K562 (cell line): ENCODE measurements at regions not wholly inside any gene's neighbourhood (a gene's known extent, or its start where the extent isn't known, plus 50 kb on each side); places are given as distances from the start of the nearest gene placed in this dataset.

Experiments used
- EGR1 ChIP-seq: fragments of 450-650 bp; conservative IDR thresholded peaks from 2 replicates; pipeline ENCODE4 v1.6.1; 2017; ENCODE audit warnings: mild to moderate bottlenecking
- FOXA3 ChIP-seq, 2 experiments: fragments of 450-650 bp in 1 of 2; sonication (generic) in 1 of 2; formaldehyde crosslinking; IDR thresholded peaks in 1 of 2; conservative IDR thresholded peaks in 1 of 2; 2 replicates each; pipeline versions ENCODE4 v1.4.0 to v1.8.0; 2020 to 2022; ENCODE audit warnings: mild to moderate bottlenecking in 2 of 2, missing genetic modification reagents in 1 of 2
- GTF2E2 ChIP-seq: fragments of 200-800 bp; sonication (Bioruptor generic); IDR thresholded peaks from 2 replicates; pipeline ENCODE4 v1.6.1; 2016; ENCODE audit warnings: missing genetic modification characterization, missing compliant biosample characterization
- ILF3 ChIP-seq: fragments of 450-650 bp; IDR thresholded peaks from 2 replicates; pipeline ENCODE4 v1.6.1; 2018; ENCODE audit warnings: antibody characterized with exemption, mild to moderate bottlenecking, moderate library complexity, borderline replicate concordance
- NCOR1 ChIP-seq: fragments of 450-650 bp; IDR thresholded peaks from 2 replicates; pipeline ENCODE4 v1.6.1; 2016; ENCODE audit warnings: mild to moderate bottlenecking, moderate library complexity
- NR2C2 ChIP-seq, 2 experiments: fragments of 200-800 bp in 1 of 2; sonication (Bioruptor generic) in 1 of 2; sonication (generic) in 1 of 2; formaldehyde crosslinking in 1 of 2; IDR thresholded peaks; 2 replicates each; pipeline versions ENCODE4 v1.6.1 to v1.8.0; 2016 to 2022; ENCODE audit warnings: mild to moderate bottlenecking in 1 of 2, missing compliant biosample characterization in 1 of 2, missing genetic modification characterization in 1 of 2, missing genetic modification reagents in 1 of 2
- NRF1 ChIP-seq, 2 experiments: fragments of 450-650 bp; IDR thresholded peaks in 1 of 2; conservative IDR thresholded peaks in 1 of 2; 2 replicates each; pipeline ENCODE4 v1.6.1; 2014; ENCODE audit warnings: mild to moderate bottlenecking in 2 of 2
- RB1 ChIP-seq: fragments of 450-650 bp; IDR thresholded peaks from 2 replicates; pipeline ENCODE4 v1.6.1; 2017; ENCODE audit warnings: low read depth, mild to moderate bottlenecking
- SAFB2 ChIP-seq: fragments of 200-400 bp; formaldehyde crosslinking; IDR thresholded peaks from 2 replicates; pipeline ENCODE4 v1.6.1; 2018; ENCODE audit warnings: borderline replicate concordance, low read length, low read depth, moderate library complexity; ENCODE audit not compliant: severe bottlenecking
- SMC3 ChIP-seq: conservative IDR thresholded peaks from 2 replicates; pipeline ENCODE4 v1.6.1; 2011; ENCODE audit warnings: low read depth, low read length, improper control_type of control experiment; ENCODE audit not compliant: insufficient read depth
- SRSF9 ChIP-seq: fragments of 200-400 bp; formaldehyde crosslinking; IDR thresholded peaks from 2 replicates; pipeline ENCODE4 v1.6.1; 2017; ENCODE audit warnings: low read depth, low read length, borderline replicate concordance
- SUPT5H ChIP-seq: fragments of 450-650 bp; IDR thresholded peaks from 2 replicates; pipeline ENCODE4 v1.6.1; 2016
- ZFPM2 ChIP-seq: fragments of 250-450 bp; sonication (Bioruptor Pico); IDR thresholded peaks from 2 replicates; pipeline ENCODE4 v1.5.1; 2022; ENCODE audit warnings: mild to moderate bottlenecking
- ZNF165 ChIP-seq: fragments of 250-450 bp; sonication (Bioruptor Pico); IDR thresholded peaks from 2 replicates; pipeline ENCODE4 v1.4.0; 2020; ENCODE audit warnings: borderline replicate concordance
- ZNF518B ChIP-seq: fragments of 250-450 bp; sonication (Bioruptor Pico); IDR thresholded peaks from 2 replicates; pipeline ENCODE4 v1.5.0; 2021; ENCODE audit warnings: mild to moderate bottlenecking, moderate library complexity
- ZNF668 ChIP-seq: fragments of 250-450 bp; sonication (Bioruptor Pico); IDR thresholded peaks from 2 replicates; pipeline ENCODE4 v1.8.0; 2022; ENCODE audit warnings: mild to moderate bottlenecking, inconsistent platforms
- TF ChIP-seq, protein P1 (sequence below): fragments of 450-650 bp; formaldehyde crosslinking; IDR thresholded peaks from 2 replicates; pipeline ENCODE4 v1.4.0; 2022; ENCODE audit warnings: missing genetic modification characterization
- TF ChIP-seq, protein P2 (sequence below): fragments of 450-650 bp; IDR thresholded peaks from 2 replicates; pipeline ENCODE4 v1.6.1; 2016
- TF ChIP-seq, protein P3 (sequence below): fragments of 450-650 bp; conservative IDR thresholded peaks from 2 replicates; pipeline ENCODE4 v1.6.1; 2016; ENCODE audit warnings: missing genetic modification characterization, low read depth, mild to moderate bottlenecking, missing compliant biosample characterization, moderate library complexity
- TF ChIP-seq, protein P4 (sequence below): fragments of 250-450 bp; sonication (Bioruptor Pico); IDR thresholded peaks from 2 replicates; pipeline ENCODE4 v1.5.1; 2021; ENCODE audit warnings: mild to moderate bottlenecking

GRCh38 chr10:5284311-5285057, 80.3 kb upstream of the UCN3 start (continued):
- TF ChIP-seq ZFPM2 (CRISPR knock-in tag) = no peak
- no peak for TF ChIP-seq ILF3
- TF ChIP-seq, protein P1, sequence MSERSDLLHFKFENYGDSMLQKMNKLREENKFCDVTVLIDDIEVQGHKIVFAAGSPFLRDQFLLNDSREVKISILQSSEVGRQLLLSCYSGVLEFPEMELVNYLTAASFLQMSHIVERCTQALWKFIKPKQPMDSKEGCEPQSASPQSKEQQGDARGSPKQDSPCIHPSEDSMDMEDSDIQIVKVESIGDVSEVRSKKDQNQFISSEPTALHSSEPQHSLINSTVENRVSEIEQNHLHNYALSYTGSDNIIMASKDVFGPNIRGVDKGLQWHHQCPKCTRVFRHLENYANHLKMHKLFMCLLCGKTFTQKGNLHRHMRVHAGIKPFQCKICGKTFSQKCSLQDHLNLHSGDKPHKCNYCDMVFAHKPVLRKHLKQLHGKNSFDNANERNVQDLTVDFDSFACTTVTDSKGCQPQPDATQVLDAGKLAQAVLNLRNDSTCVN (CRISPR knock-in tag) = no peak
- no peak for TF ChIP-seq ZNF518B (CRISPR knock-in tag)
- TF ChIP-seq ZNF165 (CRISPR knock-in tag) = no peak
- no peak for TF ChIP-seq FOXA3 (CRISPR knock-in tag; conservative IDR thresholded peaks at IDR 0.05 in 1 of 2, IDR thresholded peaks at IDR 0.05 in 1 of 2)
- TF ChIP-seq NR2C2 (CRISPR knock-in tag; IDR thresholded peaks at IDR 0.05) = no peak
- peak; percentile 71 for TF ChIP-seq NR2C2 (tag; IDR thresholded peaks at IDR 0.05)
- TF ChIP-seq SAFB2 = no peak
- TF ChIP-seq SRSF9 = no peak
- TF ChIP-seq ZNF668 (CRISPR knock-in tag) = no peak
- TF ChIP-seq SUPT5H = no peak
- TF ChIP-seq RB1 = no peak
- TF ChIP-seq, protein P2, sequence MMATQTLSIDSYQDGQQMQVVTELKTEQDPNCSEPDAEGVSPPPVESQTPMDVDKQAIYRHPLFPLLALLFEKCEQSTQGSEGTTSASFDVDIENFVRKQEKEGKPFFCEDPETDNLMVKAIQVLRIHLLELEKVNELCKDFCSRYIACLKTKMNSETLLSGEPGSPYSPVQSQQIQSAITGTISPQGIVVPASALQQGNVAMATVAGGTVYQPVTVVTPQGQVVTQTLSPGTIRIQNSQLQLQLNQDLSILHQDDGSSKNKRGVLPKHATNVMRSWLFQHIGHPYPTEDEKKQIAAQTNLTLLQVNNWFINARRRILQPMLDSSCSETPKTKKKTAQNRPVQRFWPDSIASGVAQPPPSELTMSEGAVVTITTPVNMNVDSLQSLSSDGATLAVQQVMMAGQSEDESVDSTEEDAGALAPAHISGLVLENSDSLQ = peak; percentile 56
- peak; percentile 35; the same call in 1 of the 2 replicates for TF ChIP-seq NCOR1
- no peak for TF ChIP-seq EGR1
- TF ChIP-seq, protein P3, sequence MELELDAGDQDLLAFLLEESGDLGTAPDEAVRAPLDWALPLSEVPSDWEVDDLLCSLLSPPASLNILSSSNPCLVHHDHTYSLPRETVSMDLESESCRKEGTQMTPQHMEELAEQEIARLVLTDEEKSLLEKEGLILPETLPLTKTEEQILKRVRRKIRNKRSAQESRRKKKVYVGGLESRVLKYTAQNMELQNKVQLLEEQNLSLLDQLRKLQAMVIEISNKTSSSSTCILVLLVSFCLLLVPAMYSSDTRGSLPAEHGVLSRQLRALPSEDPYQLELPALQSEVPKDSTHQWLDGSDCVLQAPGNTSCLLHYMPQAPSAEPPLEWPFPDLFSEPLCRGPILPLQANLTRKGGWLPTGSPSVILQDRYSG (tag) = peak; percentile 65; the same call in 1 of the 2 replicates
- TF ChIP-seq, protein P4, sequence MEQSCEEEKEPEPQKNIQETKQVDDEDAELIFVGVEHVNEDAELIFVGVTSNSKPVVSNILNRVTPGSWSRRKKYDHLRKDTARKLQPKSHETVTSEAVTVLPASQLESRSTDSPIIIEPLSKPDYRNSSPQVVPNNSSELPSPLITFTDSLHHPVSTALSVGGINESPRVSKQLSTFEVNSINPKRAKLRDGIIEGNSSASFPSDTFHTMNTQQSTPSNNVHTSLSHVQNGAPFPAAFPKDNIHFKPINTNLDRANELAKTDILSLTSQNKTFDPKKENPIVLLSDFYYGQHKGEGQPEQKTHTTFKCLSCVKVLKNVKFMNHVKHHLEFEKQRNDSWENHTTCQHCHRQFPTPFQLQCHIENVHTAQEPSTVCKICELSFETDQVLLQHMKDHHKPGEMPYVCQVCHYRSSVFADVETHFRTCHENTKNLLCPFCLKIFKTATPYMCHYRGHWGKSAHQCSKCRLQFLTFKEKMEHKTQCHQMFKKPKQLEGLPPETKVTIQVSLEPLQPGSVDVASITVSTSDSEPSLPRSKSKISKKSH = no peak
- no peak for TF ChIP-seq GTF2E2 (tag)
- TF ChIP-seq SMC3 = no peak
- TF ChIP-seq NRF1 (conservative IDR thresholded peaks at IDR 0.05 in 1 of 2, IDR thresholded peaks at IDR 0.05 in 1 of 2) = no peak
